Caco-2 (cell line): ENCODE measurements at regions not wholly inside any gene's neighbourhood (a gene's known extent, or its start where the extent isn't known, plus 50 kb on each side); places are given as distances from the start of the nearest gene placed in this dataset.

Experiments
- BruUV-seq: library from RNA; stranded (reverse); fragments of 400-500 nt; replicated peaks from 2 replicates; lab custom pipeline; 2021; lab: Mats Ljungman, UMichigan
- CTCF ChIA-PET: fragments of 300-600 bp; sonication (Branson Sonifier 250); formaldehyde crosslinking; loops from one replicate; lab custom pipeline; 2022; ENCODE audit warnings: antibody characterized with exemption; lab: Charles Lee
- POLR2A ChIA-PET: fragments of 300-600 bp; sonication (Branson Sonifier 250); formaldehyde crosslinking; loops from one replicate; lab custom pipeline; 2022; ENCODE audit warnings: antibody characterized with exemption; lab: Charles Lee
- DNase-seq, 2 experiments: peaks; one replicate each; pipeline versions ENCODE4 v3.0.0 to v3.0.0-alpha.2; 2020 to 2022
- H3K27me3 ChIP-seq: replicated peaks from 2 replicates; pipeline ENCODE4 v1.6.0; 2011; ENCODE audit warnings: low read length; ENCODE audit not compliant: control insufficient read depth, insufficient read depth
- H3K36me3 ChIP-seq: 2 replicates; pipeline ENCODE4 v1.5.1; 2011; ENCODE audit warnings: low read length; ENCODE audit not compliant: control insufficient read depth, insufficient read depth
- H3K4me1 ChIP-seq: fragments of 250-450 bp; sonication (Bioruptor Pico); 2 replicates; pipeline ENCODE4 v1.5.1; 2020; ENCODE audit warnings: mild to moderate bottlenecking
- H3K4me3 ChIP-seq: 2 replicates; pipeline ENCODE4 v1.5.1; 2011; ENCODE audit warnings: low read depth, mild to moderate bottlenecking, control low read depth, low read length
- H3K9me3 ChIP-seq: fragments of 250-450 bp; sonication (Bioruptor Pico); 2 replicates; pipeline ENCODE4 v1.5.1; 2020; ENCODE audit warnings: mild to moderate bottlenecking, moderate library complexity
- H3K27ac Mint-ChIP-seq: one replicate; pipeline ENCODE4 v1.8.0; 2022; ENCODE audit warnings: mixed read lengths; ENCODE audit not compliant: unreplicated experiment
- H3K27me3 Mint-ChIP-seq: one replicate; pipeline ENCODE4 v1.8.0; 2022; ENCODE audit warnings: mixed read lengths; ENCODE audit not compliant: insufficient read depth, unreplicated experiment
- H3K36me3 Mint-ChIP-seq: one replicate; pipeline ENCODE4 v1.8.0; 2022; ENCODE audit warnings: mild to moderate bottlenecking, mixed read lengths; ENCODE audit not compliant: insufficient read depth, unreplicated experiment
- H3K4me1 Mint-ChIP-seq: one replicate; pipeline ENCODE4 v1.8.0; 2022; ENCODE audit warnings: low read depth, mixed read lengths; ENCODE audit not compliant: unreplicated experiment
- H3K4me3 Mint-ChIP-seq: one replicate; pipeline ENCODE4 v1.8.0; 2022; ENCODE audit warnings: mild to moderate bottlenecking, moderate library complexity, mixed read lengths; ENCODE audit not compliant: unreplicated experiment
- H3K9me3 Mint-ChIP-seq: one replicate; pipeline ENCODE4 v1.8.0; 2022; ENCODE audit warnings: mixed read lengths; ENCODE audit not compliant: unreplicated experiment
- CTCF ChIP-seq, 2 experiments: fragments of 200-600 bp in 1 of 2; IDR thresholded peaks; 1 replicate in 1 of 2; 2 replicates in 1 of 2; pipeline versions ENCODE4 v1.5.1 to v1.8.0; 2011 to 2022; ENCODE audit warnings: antibody characterized with exemption in 1 of 2, control low read depth in 1 of 2, inconsistent platforms in 1 of 2, low read depth in 1 of 2, low read length in 1 of 2, mild to moderate bottlenecking in 1 of 2, moderate library complexity in 1 of 2; ENCODE audit not compliant: insufficient read depth in 1 of 2, severe bottlenecking in 1 of 2, unreplicated experiment in 1 of 2
- intact Hi-C: fragments of 100-400 bp; cut with micrococcal nuclease; formaldehyde crosslinking; loops from one replicate; pipeline ENCODE4 v1.10.0; 2022; ENCODE audit not compliant: unreplicated experiment

- intact Hi-C loops = no loop called here
- ChIA-PET CTCF (no interaction called here), POLR2A (no interaction called here)
- no peak for DNase-seq
- Histone ChIP-seq H3K9me3 (no peaks in the 10 kb centered on the region), H3K27me3 (no peaks in the 10 kb centered on the region), H3K4me3 (no peak overlapping the region), H3K4me1 (no peaks in the 10 kb centered on the region), H3K36me3 (no peaks in the 10 kb centered on the region)
- no peaks in the 10 kb centered on the region for H3K4me1 Mint-ChIP-seq
- BruUV-seq = no TSS peak
- H3K27me3 Mint-ChIP-seq = peaks cover 7% of the 10 kb centered on the region
- no peaks in the 10 kb centered on the region for H3K36me3 Mint-ChIP-seq
- H3K4me3 Mint-ChIP-seq = no peak overlapping the region
- TF ChIP-seq CTCF (IDR thresholded peaks at IDR 0.05; ENCODE audit: insufficient read depth in 1 of 2, low read depth in 1 of 2, low read length in 1 of 2, severe bottlenecking in 1 of 2, unreplicated experiment in 1 of 2) = no peak
- H3K9me3 Mint-ChIP-seq = no peaks in the 10 kb centered on the region
- H3K27ac Mint-ChIP-seq = no peak overlapping the region
Measured at GRCh38 chr10:111724121-111724520, 459.4 kb downstream of the GPAM start.

GRCh38 chr10:111725050-111725449, 458.5 kb downstream of the GPAM start:
- Histone ChIP-seq H3K36me3 (no peaks in the 10 kb centered on the region), H3K4me3 (no peak overlapping the region), H3K27me3 (no peaks in the 10 kb centered on the region), H3K4me1 (no peaks in the 10 kb centered on the region), H3K9me3 (no peaks in the 10 kb centered on the region)
- POLR2A ChIA-PET = no interaction called here
- Mint-ChIP-seq H3K4me3 (no peak overlapping the region), H3K9me3 (no peaks in the 10 kb centered on the region), H3K36me3 (no peaks in the 10 kb centered on the region), H3K4me1 (no peaks in the 10 kb centered on the region), H3K27me3 (peaks cover 7% of the 10 kb centered on the region), H3K27ac (no peak overlapping the region)
- intact Hi-C loops = no loop called here
- TF ChIP-seq CTCF (IDR thresholded peaks at IDR 0.05; ENCODE audit: insufficient read depth in 1 of 2, low read depth in 1 of 2, low read length in 1 of 2, severe bottlenecking in 1 of 2, unreplicated experiment in 1 of 2) = no peak
- BruUV-seq = no TSS peak
- no peak for DNase-seq
- CTCF ChIA-PET = no interaction called here

- Histone ChIP-seq H3K4me1 (no peaks in the 10 kb centered on the region), H3K4me3 (no peak overlapping the region), H3K27me3 (no peaks in the 10 kb centered on the region), H3K9me3 (no peaks in the 10 kb centered on the region), H3K36me3 (no peaks in the 10 kb centered on the region)
- H3K27ac Mint-ChIP-seq = no peak overlapping the region
- no peak overlapping the region for H3K4me3 Mint-ChIP-seq
- H3K36me3 Mint-ChIP-seq = no peaks in the 10 kb centered on the region
- peaks cover 13% of the 10 kb centered on the region for H3K27me3 Mint-ChIP-seq
- ChIA-PET POLR2A (no interaction called here), CTCF (no interaction called here)
- no peak for DNase-seq
- no TSS peak for BruUV-seq
- no peaks in the 10 kb centered on the region for H3K4me1 Mint-ChIP-seq
- intact Hi-C loops = no loop called here
- no peak for TF ChIP-seq CTCF (IDR thresholded peaks at IDR 0.05; ENCODE audit: insufficient read depth in 1 of 2, low read depth in 1 of 2, low read length in 1 of 2, severe bottlenecking in 1 of 2, unreplicated experiment in 1 of 2)
- no peaks in the 10 kb centered on the region for H3K9me3 Mint-ChIP-seq
Measured at GRCh38 chr10:111732166-111732785, 451.3 kb downstream of the GPAM start.
